ENCODE measurements at regions not wholly inside any gene's neighbourhood (a gene's known extent, or its start where the extent isn't known, plus 50 kb on each side); places are given as distances from the start of the nearest gene placed in this dataset.

DNA sequence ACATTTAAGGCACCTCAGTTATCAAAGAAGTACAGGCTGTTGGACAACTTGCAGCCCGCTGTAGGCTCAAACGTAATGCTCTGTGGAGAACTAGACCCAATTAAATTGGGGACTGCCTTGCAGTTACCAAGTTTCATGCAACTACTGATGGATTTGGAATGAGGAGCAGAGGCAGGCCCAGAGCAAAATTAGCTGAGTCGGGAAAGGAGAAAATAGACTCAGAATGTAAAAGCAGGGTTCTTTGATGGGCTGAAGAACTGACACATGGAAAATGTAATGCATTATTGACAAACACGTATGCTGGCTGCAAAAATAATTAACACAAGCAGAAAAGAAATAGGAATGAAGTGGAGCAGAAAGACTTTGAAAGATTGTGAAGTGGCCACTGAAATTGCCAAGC is 432.7 kb upstream of the HNRNPA3 start:
- TF ChIP-seq FOXA1 (IDR thresholded peaks at IDR 0.05) (no peak), FOXK2 (IDR thresholded peaks at IDR 0.05) (no peak), SUZ12 (IDR thresholded peaks at IDR 0.05) (no peak)
- TF ChIP-seq, protein P1, sequence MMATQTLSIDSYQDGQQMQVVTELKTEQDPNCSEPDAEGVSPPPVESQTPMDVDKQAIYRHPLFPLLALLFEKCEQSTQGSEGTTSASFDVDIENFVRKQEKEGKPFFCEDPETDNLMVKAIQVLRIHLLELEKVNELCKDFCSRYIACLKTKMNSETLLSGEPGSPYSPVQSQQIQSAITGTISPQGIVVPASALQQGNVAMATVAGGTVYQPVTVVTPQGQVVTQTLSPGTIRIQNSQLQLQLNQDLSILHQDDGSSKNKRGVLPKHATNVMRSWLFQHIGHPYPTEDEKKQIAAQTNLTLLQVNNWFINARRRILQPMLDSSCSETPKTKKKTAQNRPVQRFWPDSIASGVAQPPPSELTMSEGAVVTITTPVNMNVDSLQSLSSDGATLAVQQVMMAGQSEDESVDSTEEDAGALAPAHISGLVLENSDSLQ (IDR thresholded peaks at IDR 0.05): no peak

Data from HEK293T (cell line).